PC-3 (cell line): ENCODE measurements at regions not wholly inside any gene's neighbourhood (a gene's known extent, or its start where the extent isn't known, plus 50 kb on each side); places are given as distances from the start of the nearest gene placed in this dataset.

Source experiments
- EZH2 ChIP-seq: fragments of 300-600 bp; sonication (generic); IDR thresholded peaks from one replicate; pipeline ENCODE4 v1.6.1; 2017; ENCODE audit warnings: antibody characterized with exemption, mild to moderate bottlenecking, low read length; ENCODE audit not compliant: unreplicated experiment
- EZH2phosphoT487 ChIP-seq: fragments of 300-600 bp; sonication (generic); IDR thresholded peaks from 2 replicates; pipeline ENCODE4 v1.6.1; 2018; ENCODE audit warnings: mild to moderate bottlenecking, antibody characterized with exemption, low read length, borderline replicate concordance
- TF ChIP-seq, protein P1 (sequence below): fragments of 300-600 bp; sonication (generic); conservative IDR thresholded peaks from 2 replicates; pipeline ENCODE4 v1.5.1; 2017; ENCODE audit warnings: antibody characterized with exemption, low read depth, mild to moderate bottlenecking, low read length

DNA sequence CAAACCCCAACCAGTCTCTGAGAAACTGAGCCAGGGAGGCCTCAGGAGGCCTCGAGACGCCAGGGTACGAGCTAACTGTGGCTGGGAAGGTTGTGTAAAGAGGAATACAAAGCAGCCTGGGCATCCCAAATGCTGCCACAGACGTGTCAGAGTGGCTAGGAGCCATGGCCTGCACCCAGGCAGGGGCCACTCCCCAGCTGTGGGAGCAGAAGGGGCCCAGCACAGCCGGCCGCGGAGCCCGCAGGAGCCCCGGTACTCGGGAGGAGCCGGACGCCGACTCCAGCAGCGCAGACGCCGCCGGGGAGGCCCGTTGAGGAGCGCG lies 349.8 kb upstream of the B3GAT1 start:
- TF ChIP-seq EZH2phosphoT487 (no peak), EZH2 (no peak)
- TF ChIP-seq, protein P1, sequence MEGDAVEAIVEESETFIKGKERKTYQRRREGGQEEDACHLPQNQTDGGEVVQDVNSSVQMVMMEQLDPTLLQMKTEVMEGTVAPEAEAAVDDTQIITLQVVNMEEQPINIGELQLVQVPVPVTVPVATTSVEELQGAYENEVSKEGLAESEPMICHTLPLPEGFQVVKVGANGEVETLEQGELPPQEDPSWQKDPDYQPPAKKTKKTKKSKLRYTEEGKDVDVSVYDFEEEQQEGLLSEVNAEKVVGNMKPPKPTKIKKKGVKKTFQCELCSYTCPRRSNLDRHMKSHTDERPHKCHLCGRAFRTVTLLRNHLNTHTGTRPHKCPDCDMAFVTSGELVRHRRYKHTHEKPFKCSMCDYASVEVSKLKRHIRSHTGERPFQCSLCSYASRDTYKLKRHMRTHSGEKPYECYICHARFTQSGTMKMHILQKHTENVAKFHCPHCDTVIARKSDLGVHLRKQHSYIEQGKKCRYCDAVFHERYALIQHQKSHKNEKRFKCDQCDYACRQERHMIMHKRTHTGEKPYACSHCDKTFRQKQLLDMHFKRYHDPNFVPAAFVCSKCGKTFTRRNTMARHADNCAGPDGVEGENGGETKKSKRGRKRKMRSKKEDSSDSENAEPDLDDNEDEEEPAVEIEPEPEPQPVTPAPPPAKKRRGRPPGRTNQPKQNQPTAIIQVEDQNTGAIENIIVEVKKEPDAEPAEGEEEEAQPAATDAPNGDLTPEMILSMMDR, result no peak
